Dedifferentiated amniotic fluid mesenchymal stem cell (primary cell): ENCODE measurements at regions not wholly inside any gene's neighbourhood (a gene's known extent, or its start where the extent isn't known, plus 50 kb on each side); places are given as distances from the start of the nearest gene placed in this dataset.
A peak's percentile ranks its signal among the peaks of the same experiment; 100 is the strongest.
"Not testable (repeated sequence)": the region's sequence is repeated elsewhere in the genome, so short reads cannot be mapped to it uniquely, and the experiment has no call there.

Source experiments
- DNase-seq: peaks from one replicate; pipeline ENCODE4 v3.0.0-alpha.2; 2016; ENCODE audit errors: extremely low spot score

DNA sequence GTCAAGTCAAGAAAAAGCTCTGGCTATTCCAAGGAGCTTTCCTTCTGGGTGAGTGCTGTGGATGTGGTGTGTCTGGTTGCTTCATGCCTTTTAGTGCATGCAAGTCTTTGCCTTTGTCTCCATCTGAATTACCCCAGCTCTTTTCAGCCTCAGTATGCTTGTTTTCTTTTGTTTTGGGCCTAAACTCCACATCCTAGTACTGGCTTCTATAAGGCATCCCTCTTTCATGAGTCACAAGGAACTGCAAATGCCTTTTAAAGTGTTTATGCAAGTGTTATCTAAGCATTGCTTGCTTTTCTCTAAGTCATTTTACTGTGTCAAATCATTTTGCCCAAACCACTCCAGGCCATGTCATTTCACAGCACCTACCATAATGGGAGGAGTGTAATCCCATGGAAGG is 132.1 kb downstream of the PLCE1 start:
- DNase-seq, result peak; percentile 55

- DNase-seq, result no peak
Observed at GRCh38 chr10:94129393-94130130, 135.8 kb downstream of the PLCE1 start.

- no peak for DNase-seq
Observed at GRCh38 chr10:94131885-94132284, 138.2 kb downstream of the PLCE1 start.

- DNase-seq, result no peak
Observed at GRCh38 chr10:94133239-94133638, 139.5 kb downstream of the PLCE1 start.

DNA sequence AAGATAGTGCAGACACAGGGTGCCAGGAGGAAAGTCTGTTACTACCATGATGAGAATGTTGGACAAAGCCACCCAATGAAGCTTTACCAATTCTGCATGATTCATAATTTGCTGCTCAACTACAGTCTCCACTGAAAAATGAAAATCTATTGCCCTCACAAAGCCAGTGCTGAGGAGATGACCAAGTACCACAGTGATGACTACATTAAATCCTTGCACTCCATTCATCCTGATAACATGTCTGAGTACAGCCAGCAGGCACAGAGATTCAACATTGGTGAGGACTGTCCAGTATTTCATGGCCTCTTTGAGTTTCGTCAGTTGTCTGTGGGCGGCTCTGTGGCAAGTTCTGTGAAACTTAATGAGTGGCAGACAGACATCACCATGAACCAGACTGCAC is 144.0 kb downstream of the PLCE1 start:
- no peak for DNase-seq

DNA sequence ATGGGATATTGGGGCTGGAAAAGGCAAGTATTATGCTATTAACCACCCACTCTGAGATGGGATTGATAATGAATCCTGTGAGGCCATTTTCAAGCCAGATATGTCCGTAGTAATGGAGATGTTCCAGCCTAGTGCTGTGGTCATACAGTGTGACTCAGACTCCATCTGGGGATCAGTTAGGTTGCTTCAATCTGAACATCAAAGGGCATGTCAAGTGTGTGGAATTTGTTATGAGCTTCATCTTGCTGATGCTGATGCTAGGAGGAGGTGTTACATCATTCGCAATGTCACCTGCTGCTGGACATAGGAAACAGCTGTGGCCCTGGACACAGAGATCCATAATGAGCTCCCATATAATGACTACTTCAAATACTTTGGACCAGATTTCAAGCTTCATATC is 144.7 kb downstream of the PLCE1 start:
- no peak for DNase-seq

- DNase-seq, result no peak
Observed at GRCh38 chr10:94143261-94143660, 149.5 kb downstream of the PLCE1 start.

GRCh38 chr10:94146313-94146712 is 152.6 kb downstream of the PLCE1 start:
- DNase-seq, result no peak

DNA sequence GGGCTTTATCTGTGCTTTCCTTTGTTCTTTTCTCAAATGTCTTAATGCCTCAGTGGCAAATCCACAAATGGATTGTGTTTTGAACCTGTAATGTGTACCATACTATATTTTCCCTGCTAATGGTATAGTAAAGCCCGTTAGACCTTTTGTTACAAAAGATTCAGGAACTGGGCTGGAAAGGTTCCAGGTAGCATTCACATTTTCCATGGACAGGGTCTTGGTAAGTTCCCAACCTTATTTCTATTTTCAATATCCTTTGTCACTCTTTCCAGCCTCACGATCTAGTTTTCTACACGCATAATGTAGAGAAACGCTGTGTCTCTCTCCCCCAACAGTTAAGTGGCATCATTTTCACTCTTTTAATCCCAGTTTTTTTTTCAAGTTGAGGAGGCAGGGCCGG is 153.0 kb downstream of the PLCE1 start:
- DNase-seq, result no peak

GRCh38 chr10:94149702-94150101 is 156.0 kb downstream of the PLCE1 start:
- DNase-seq, result no peak

GRCh38 chr10:94150541-94151184 is 156.9 kb downstream of the PLCE1 start:
- no peak for DNase-seq

- no peak for DNase-seq
Observed at GRCh38 chr10:94155722-94156271, 162.1 kb downstream of the PLCE1 start.

DNA sequence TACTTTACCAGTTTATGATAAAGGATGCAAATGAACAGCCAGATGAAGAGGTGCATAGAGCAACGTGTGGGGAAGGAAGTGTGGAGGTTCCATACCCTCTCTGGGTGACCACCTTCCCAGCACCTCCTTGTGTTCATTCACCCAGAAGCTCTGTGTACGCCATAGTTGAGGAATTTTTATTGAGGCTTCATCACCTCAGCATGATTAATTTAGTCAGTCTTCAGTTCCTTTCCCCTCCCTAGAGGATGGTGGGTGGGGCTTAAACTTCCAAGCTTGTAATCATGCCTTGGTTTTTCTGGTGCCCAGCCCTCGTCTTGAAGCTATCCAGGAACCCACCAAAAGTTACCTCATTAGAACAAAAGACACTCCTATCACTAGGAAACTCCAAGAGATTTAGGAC is 162.7 kb downstream of the PLCE1 start:
- no peak for DNase-seq

- not testable (repeated sequence) for DNase-seq
Observed at GRCh38 chr10:94165158-94165611, 171.5 kb downstream of the PLCE1 start.

GRCh38 chr10:94172332-94172731 is 178.6 kb downstream of the PLCE1 start:
- DNase-seq, result no peak

DNA sequence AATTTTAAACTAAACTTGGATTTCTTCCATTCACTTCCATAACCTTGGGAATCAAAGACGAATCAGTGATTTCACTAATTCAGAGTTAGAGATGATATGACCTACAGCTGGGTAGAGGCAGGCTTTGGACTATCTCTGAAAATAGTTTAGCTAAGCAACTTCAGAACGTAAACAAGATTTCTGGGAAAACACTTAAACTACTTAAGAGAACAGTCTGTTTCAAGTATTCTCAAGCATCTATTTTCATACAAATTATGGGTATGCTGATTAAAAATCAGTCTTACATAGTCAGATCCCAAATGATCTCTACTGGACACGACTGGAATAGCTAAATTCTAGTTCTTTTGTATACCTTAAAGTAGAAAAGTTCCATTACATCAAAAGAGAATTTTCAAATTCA is 179.9 kb downstream of the PLCE1 start:
- no peak for DNase-seq

GRCh38 chr10:94174838-94175237 is 181.1 kb downstream of the PLCE1 start:
- no peak for DNase-seq

GRCh38 chr10:94178475-94179253 is 184.1 kb downstream of the NOC3L start:
- DNase-seq, result no peak

- no peak for DNase-seq
Observed at GRCh38 chr10:94180576-94180975, 182.2 kb downstream of the NOC3L start.

DNA sequence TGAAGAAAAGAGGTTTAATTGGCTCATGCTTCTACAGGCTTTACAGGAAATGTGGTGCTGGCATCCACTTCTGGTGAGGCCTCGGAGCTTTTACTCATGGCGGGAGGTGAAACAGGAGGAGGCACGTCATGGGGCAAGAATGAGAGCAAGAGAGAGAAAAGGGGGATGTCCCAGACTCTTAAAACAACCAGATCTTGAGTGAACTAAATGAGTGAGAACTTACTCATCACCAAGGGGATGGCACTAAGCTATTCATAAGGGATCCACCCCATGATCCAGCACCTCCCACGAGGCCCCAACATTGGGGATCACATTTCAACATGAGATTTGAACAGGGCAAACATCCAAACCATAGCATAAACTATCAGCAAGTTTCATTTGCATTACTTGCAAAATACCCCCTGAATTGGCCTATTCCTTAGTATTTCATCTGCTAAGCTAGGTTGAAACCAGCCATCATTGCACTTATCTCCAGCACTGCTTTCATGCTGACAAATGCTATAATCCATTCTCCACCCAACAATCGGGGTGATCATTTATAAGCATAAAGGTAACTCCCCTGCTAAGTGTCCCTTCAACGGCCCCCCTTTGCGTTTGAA is 179.0 kb downstream of the NOC3L start:
- peak; percentile 63 for DNase-seq

GRCh38 chr10:94186722-94187121 is 176.0 kb downstream of the NOC3L start:
- DNase-seq, result no peak

- no peak for DNase-seq
Observed at GRCh38 chr10:94192333-94192732, 170.4 kb downstream of the NOC3L start.
